HL-60/S4 (cell line): ENCODE measurements at regions not wholly inside any gene's neighbourhood (a gene's known extent, or its start where the extent isn't known, plus 50 kb on each side); places are given as distances from the start of the nearest gene placed in this dataset.

Source experiments
- in situ Hi-C: fragments of 300-500 bp; cut with MboI; formaldehyde crosslinking; loops from 2 replicates; pipeline ENCODE4 v1.14.3; 2022; ENCODE audit warnings: low sequenced_read_pairs

DNA sequence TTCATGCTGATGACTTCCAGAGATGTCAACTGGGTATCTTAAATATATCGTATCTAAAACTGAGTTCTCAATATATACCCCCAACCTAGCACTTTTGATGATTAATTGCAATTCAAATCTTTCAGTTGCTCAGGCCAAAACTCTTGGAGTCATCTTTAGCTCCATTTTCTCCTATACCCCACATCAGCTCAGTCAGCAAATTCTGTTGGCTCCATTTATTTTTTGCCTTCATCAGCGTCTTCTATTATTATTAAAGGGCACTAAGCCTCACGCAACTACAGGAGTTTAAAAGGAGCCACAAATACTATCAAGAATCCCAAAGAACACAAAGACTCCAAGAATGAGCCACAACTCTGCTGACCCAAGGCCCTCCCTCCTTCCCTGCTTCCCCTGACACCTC is 134.9 kb downstream of the KCTD12 start:
- in situ Hi-C loops = no loop called here

DNA sequence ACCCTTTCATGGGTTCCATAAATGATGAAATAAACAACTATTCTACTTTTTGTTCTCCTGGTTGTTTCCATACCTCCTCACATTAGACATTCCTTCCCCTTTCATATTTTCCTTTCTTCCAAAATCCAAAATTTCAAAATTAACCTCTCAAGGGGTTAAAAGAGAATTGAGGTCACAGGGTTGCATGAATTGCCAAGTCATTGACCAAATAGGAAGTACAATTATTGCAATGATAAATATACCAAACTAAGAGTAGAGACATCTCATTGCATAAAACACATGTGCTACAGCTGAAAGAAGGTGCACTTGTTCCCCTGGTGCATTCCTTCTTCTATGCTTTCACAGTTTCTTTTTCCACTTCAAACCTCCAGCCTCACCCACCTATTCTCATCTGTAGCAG is 136.1 kb downstream of the KCTD12 start:
- in situ Hi-C loops = no loop called here

DNA sequence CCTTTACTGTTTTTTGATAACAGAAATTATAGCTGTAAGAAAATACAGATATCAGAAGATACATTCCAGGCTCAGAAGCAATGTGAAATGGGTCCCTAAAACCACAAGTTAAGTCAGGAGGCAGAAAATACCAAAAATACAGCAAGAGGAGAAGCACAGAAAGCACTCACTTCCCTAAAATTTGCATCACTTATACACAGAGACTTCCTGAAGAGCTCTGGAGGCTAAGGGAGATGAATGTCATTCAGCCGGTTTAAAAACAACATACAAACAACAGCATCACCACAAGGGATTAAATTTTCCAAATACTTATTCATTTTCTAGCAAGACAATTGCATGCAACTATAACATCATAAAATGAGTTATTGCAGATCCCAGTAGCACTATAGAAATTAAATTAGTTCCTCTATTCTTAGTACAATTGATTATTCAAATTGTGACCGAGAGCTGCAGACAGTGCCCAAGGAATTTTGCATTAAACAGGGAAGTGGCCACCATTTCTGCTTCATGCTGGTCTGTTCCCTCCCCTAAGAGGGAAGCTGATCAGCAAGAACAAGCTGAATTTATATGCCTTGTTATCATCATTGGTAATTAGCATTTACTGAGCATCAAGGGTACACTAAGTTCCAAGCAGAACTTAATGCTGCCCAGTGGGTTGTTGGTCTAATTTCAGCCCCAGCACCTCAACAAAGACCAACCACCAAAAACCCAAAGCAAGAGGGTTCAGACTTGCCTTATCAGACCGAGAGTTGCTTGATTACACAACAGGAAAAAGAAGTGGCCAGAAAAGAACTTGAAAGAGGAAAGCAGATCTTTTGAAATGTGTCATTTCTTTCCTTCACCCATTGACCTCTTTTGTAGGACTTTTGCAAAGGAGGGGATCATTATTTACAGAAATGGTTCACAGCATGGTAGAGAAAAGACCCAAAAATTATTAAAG is 140.7 kb downstream of the KCTD12 start:
- in situ Hi-C loops = no loop called here

DNA sequence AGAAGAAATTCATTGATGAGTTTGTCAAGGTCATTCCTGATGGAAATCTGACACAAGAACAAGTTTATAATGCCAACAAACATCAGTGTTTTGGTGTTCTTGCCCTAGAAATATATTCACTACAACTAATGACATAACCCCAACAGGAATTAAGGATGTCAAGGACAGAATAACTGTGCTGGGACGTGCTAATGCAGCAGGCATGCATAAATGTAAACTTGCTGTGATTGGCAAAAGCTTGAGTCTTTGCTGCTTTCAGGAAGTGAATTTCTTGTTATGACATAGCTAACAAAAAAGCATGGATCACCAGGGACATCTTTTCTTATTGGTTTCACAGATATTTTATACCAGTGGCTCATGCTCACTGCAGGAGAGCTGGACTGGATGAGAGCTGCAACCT is 144.6 kb downstream of the KCTD12 start:
- in situ Hi-C loops = no loop called here

DNA sequence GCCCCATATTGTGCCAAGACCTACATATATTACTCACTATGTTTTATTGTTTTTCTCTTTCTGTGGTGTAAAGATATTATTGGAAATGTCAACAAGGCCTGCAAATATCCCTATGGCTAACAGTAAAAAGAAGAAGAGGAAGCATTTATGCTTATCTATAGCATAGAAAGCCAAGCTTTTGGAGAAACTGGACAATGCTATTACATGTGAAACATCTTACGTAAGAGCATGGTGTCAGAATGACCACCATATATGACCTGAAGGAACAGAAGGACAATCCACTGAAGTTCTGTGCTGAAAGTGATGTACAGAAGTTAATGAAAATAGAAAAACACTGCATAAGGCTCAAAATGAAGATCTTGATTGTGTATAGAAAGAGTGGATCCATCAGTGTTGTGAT is 145.2 kb downstream of the KCTD12 start:
- in situ Hi-C loops = no loop called here

DNA sequence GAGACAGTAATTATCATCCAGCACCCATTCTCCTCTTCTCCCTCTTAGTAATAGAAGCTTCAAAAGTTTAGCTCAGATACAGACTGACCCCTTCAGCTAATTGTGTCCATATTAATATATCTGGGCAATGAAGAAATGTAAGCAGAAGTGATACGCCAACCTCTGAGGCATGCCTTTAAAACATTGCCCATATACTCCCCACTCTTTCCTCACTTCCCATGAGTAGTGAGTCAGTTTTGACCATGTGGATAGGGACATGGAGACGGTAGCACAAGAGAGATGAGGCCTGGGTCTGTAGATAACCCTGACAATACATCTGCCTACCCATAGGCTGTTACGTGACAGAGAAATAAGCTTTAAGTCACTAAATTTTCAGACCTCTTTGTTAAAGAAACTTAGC is 147.6 kb downstream of the KCTD12 start:
- in situ Hi-C loops = no loop called here

DNA sequence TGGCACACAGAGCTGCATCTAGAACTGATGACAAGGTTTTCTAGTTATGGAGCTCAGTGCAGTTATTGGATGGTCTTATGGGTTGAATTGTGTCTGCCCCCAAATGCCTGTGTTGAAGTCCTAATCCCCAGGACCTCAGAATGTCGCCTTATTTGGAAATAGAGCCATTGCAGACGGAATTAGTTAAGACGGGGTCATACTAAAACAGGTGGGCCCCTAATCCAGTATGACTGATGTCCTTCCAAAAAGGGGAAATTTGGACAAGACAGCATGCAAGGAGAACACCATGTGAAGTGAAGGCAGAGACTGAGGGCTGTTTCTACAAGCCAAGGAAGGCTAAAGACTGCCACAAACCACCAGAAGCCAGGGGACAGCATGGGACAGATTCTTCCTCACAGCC is 148.7 kb downstream of the KCTD12 start:
- in situ Hi-C loops = no loop called here

DNA sequence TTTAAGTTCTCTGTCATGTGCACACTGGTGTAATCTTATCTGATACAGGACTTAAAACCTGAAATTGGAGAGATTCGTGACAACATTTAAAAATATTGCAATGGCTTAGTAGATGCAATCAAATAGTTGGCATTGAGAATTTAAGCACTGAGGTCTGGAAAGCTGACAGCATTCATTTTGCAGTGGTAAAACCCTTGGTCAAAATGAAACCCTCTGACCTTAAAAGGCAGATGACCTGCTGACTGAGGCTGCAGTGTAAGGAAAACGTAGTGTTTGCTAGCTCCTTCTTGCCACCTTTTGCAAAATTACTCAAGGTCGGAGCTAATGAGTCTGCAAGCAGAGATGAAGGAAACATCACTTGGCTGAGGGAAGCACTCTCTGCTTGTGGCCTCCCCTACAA is 150.6 kb downstream of the KCTD12 start:
- in situ Hi-C loops = no loop called here

DNA sequence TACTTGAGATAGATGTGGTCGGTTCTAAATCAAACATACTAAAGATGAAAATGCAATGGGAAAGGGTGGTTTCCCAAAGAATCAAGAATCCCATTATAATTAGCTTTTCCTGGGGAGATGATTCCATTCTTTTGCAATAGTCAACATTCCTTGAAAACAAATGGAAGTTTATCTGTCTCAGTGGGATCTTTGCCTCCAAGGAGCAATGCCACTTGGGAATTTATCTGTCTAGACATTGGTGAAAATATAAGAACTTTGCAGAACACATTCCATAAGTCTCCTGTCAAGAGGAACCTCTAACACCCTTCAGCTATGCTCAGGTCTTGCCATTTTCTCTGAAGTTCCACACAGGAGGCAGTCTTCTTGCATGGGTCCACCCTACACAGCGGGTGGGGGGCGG is 152.5 kb downstream of the KCTD12 start:
- in situ Hi-C loops = no loop called here

DNA sequence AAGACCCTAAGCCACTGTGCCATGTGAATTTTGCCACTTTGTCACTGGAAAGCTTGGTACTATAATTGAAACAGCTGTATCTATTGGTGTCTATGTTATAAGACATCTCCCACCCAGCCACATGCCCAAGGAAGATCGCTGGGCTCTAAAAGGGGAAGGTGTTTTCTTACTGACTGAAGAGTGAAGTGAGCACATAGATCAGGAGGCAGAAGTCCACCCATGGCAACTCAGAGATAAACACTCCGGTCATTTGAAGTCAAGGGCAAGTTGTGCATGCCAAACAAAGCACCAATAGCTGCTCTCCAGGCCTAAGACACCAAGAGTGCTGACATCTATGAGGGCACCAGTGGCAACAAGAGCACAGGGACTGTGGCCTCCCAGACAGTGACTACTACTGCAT is 153.8 kb downstream of the KCTD12 start:
- in situ Hi-C loops = no loop called here

DNA sequence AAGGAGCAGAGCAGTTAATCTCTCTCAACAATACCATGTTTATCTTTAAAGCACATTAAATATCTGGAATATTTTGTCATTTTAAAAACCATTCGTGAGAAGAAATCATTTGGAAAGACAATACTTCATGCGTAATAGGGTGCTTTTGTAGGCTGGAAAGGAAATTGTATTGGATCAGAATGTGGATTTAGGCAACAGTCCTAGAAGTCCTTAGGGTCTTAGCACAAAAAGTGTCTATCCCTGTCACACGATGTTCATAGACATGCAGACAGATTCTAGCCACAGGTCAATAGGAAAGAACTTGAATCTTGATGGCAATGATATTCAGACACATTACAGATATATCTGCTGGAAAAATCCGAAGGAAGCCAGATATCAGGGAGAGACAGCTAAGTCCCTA is 156.0 kb downstream of the KCTD12 start:
- in situ Hi-C loops = no loop called here

DNA sequence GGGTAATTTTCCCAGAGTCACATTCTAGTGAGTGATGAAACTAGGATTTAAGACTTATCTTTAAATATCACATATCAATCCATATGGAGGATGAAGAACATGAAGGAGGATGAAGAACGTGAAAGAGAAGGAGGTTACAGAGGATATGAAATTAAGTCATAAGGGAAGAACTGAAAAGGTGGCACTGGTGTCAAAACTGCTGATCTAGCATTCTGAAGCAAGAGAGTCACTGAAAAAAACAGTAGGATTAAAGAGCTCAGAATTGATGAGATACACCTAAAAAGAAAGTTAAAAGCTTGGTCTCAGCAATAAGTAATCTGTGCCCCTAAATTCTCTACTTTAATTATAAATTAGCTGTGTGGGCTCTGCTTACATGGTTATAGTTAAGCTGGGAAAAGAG is 156.5 kb downstream of the KCTD12 start:
- in situ Hi-C loops = no loop called here

DNA sequence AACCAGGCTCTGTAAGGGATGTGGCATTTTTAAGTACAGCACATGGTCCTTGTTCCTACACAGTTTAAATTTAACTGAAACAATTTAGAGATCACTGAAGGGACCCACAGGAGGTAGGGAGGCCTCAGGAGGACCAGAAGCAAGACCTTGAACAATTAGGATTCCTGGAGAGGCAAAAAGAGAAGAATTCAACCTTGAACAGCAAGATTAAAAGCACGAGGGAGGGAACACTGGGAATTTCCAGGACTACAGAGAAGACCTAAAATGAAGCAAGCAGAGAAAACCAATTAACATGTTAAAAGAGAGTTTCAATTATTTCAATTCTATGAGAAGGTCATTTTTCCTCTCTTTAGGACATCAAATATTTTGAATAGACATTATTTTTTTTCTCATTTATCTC is 160.3 kb downstream of the KCTD12 start:
- in situ Hi-C loops = no loop called here

DNA sequence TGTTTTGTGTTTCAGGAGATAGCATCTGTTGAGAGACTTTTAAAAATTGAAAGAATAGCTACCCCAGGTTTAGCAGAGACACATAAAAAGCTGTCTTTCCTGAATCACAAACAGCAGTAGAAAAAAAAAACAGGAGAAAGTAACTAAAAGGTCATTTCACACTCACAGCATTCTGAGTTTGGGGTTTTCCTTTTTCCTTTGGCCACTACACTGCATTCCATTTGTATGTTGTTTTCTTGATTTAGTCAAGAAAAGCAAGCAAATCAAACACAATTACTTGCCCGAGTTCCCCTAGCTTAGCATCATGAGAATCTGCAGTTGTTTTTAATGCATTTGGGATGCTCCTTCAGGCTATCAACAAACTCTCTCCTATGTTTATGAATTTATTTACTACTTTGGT is 161.0 kb downstream of the KCTD12 start:
- in situ Hi-C loops = no loop called here

DNA sequence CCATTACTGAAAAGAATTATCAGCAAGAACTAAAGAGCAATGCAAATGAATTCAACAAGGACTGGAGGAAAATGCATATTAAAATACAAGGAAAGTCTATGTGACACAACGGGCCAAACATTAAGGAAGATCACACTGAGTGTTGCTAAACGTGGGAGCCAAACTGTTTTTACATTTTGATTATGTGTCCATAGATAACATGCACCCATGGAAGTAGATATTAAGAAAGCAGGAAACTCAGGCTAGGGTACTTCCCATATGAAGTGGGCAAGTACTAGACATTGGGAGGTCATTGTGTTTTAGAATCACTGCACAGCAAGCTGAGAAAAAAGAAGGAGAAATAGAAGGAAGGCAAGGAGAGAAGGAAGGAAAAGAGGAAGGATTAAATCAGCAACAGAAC is 161.8 kb downstream of the KCTD12 start:
- in situ Hi-C loops = no loop called here

DNA sequence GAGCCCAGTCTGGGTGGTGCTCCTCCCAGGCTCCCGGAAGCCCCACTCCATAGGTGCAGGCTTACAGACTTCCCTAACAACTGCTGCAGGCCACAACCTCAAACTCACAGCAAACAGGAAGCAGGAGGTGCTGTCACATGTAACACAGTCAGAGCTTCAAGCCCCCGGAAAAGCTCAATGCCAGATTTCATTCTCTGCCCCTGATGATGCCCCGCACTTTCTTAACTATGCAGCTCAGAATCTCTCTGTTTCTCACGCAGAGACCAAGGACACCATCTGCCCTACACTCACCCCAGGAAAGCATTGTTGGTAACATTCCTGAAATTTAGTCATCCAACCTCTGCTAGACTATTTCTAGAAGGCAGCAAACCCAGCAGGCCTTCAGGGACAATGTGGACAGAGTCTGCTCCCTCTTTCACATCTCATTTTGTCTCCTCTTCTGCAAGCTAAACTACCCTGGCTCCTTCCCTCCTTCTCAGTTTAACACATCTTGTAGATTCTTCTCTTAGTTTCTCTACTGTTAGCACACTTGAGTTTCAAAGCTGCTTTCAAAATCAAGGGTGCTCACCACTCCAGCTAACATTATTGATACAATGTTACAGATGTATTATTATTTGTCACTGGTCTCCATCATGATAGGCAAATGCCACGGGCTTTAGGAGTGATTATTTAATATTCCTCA is 162.5 kb downstream of the KCTD12 start:
- in situ Hi-C loops = no loop called here

DNA sequence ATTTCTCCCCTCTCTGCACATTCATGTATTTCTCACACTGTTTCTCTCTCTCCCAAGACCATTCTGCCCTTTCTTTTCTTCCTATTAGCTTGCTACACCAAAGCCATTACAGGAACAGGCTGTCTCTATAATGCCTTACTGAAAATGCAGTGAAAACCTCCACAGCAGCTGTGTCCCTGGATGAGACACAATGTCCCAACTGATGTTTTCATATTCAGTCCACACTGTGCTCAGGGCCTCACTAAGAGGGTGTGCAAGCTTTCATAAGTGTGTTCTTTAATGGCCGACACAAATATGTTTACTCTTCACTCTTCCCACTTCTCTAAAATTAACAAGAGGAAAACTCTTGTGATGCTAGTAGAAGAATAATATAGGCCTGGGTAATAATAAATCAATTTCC is 163.4 kb downstream of the KCTD12 start:
- in situ Hi-C loops = no loop called here

DNA sequence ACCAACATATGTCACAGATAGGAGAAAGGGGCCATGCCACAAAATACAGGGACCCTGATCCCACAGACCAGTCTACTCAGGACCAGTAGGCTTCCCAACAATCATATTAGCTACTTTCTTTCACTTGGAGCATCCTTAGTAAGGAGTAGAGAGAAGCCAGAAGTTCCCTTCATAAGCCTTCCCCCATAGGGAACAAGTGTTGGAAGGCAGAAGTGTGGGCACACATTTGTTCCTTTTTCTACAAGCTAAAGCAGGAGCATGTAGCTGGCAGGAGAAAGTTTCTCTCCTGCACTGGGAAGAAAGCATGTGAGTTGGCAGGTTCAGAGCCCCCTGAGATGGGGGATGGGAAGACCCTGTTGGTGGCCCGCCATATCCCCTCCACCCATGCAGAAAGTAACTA is 165.4 kb downstream of the KCTD12 start:
- in situ Hi-C loops = no loop called here

DNA sequence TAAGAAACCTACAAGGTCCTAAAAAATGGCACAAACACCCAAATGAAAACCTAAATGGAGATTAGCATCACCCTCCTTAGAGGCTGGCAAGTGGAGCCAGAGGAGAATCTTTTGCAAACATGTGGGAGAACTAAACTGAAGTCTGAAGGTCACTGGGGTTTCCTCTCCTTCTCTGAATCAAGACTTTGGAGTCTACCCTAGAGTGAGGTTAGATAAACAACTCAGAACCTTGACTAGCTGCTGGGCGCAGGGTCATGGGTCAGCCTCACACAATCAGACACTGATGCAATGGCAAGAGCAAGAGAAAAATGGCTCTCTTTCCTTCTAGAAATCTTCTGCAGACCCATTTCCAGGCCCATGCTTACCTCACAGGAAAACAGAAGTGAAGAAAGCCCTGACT is 165.8 kb downstream of the KCTD12 start:
- in situ Hi-C loops = no loop called here

DNA sequence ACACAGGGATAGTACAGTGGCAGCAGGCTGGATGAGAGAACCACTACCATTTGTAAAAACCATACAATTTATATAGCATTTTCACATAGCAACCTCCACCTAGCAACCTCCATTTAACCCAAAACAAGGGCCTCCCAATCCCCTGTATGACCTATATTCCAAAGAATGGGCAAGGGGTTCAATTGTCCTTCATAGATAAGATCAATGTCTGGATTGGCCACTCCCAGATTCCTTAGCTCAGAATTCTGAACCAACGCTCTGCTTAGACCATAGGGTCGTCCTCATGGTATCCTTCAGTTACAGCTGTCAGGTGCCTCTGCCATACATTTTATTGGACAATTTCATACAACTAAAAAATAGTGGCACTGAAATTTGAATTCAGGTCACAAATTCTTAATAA is 166.2 kb downstream of the KCTD12 start:
- in situ Hi-C loops = no loop called here

DNA sequence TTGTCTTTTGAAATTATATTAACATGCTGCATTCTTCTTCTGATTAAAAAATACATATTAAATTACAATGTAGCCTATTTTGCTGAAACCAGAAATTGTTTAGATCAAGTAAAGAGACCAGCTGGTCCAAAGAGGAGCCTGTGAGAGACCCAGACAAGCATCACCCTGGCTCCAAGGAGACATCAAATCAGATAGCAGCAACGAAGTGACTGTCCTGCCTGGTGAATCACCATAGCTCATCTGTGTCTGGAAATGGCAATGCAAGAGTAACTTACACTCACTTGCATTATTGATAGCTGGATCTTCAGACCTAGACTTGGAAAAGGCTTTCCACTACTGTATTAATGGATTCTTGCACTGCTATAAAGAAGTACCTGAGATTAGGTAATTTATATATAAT is 169.1 kb downstream of the KCTD12 start:
- in situ Hi-C loops = no loop called here

DNA sequence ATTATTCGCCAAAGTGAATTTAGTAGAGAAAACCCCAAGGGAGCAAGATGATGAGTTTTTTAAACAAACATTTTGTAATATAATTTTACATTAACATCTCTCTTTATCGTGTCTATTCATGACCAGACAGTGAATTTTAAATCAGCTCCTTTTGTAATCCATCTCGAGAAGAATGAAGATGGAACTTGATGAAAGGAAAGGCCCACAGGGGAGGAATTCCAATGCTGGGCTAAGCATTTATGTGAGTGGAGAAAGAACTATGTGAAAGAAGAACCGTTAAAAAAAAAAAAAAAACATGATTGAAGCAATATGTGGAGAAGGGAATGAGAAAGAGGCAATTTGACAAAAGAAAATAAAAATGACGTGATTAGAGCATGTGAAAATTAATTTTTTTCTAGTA is 170.6 kb downstream of the KCTD12 start:
- in situ Hi-C loops = no loop called here
